Left ventricle myocardium inferior (tissue), 1 donor: ENCODE measurements at regions not wholly inside any gene's neighbourhood (a gene's known extent, or its start where the extent isn't known, plus 50 kb on each side); places are given as distances from the start of the nearest gene placed in this dataset.

Experiments used
- DNase-seq: peaks from one replicate; pipeline ENCODE4 v3.0.0-alpha.2; 2020
- H3K27ac ChIP-seq: fragments of 200-600 bp; replicated peaks from 2 replicates; pipeline ENCODE4 v1.8.0; 2021
- H3K27me3 ChIP-seq: fragments of 200-600 bp; 2 replicates; pipeline ENCODE4 v1.8.0; 2021; ENCODE audit warnings: low read depth
- H3K36me3 ChIP-seq: fragments of 200-600 bp; 2 replicates; pipeline ENCODE4 v1.8.0; 2021
- H3K4me1 ChIP-seq: fragments of 200-600 bp; 2 replicates; pipeline ENCODE4 v1.8.0; 2021
- H3K4me3 ChIP-seq: fragments of 200-600 bp; 2 replicates; pipeline ENCODE4 v1.8.0; 2021; ENCODE audit warnings: mild to moderate bottlenecking, moderate library complexity
- H3K9me3 ChIP-seq: fragments of 200-600 bp; replicated peaks from 2 replicates; pipeline ENCODE4 v1.8.0; 2021
- CTCF ChIP-seq: fragments of 200-600 bp; IDR thresholded peaks from 2 replicates; pipeline ENCODE4 v1.8.0; 2021; ENCODE audit warnings: antibody characterized with exemption, mild to moderate bottlenecking, borderline replicate concordance
- intact Hi-C: fragments of 100-400 bp; cut with micrococcal nuclease; formaldehyde crosslinking; loops from one replicate; pipeline ENCODE4 v1.11.0; 2022
- donor health status: DM: no; HTN: yes; CAD: no; lungs with severe emphysema.

- Histone ChIP-seq H3K36me3 (no peaks in the 10 kb centered on the region), H3K27me3 (no peaks in the 10 kb centered on the region), H3K9me3 (no peaks in the 10 kb centered on the region), H3K4me3 (no peak overlapping the region), H3K4me1 (no peaks in the 10 kb centered on the region), H3K27ac (no peak overlapping the region)
- intact Hi-C loops, result no loop called here
- TF ChIP-seq CTCF, result no peak
- no peak for DNase-seq
These were observed 119.0 kb upstream of the SLC38A4 start for GRCh38 chr12:46944771-46945170.

DNA sequence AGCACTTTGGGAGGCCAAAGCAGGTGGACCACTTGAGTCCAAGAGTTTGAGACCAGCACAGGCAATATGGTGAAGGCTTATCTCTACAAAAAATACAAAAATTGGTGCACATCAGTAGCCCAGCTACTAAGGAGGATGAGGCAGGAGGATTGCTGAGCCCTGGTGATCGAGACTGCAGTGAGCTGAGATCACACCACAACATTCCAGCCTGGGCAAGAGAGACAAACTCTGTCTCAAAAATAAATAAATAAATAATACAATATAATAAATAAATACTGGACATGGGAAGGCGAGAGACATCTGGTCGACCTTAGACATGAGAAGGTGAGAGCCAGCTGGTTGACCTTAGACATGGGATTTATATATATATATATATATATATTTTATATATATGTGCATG lies 119.8 kb upstream of the SLC38A4 start:
- H3K27ac ChIP-seq, result no peak overlapping the region
- intact Hi-C loops, result no loop called here
- no peak for DNase-seq

DNA sequence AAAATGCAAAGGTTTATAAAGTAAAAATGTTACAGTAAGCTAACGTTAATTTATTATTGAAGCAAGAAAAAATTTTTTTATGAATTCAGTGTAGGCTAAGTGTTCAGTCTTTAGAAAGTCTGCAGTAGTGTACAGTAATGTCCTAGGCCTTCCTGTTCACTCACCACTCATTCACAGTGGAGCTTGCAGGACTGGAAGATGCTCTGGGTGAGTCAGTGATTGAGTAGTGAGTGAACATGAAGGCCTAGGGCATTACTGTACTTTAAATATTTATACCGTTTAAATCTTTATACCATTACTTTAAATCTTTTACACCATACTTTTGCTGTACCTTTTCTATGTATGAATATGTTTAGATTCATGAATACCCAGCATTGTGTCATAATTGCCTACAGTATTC lies 120.3 kb upstream of the SLC38A4 start:
- no peak for TF ChIP-seq CTCF
- H3K4me1 ChIP-seq, result no peaks in the 10 kb centered on the region
- H3K9me3 ChIP-seq, result no peaks in the 10 kb centered on the region
- no peaks in the 10 kb centered on the region for H3K36me3 ChIP-seq
- no peaks in the 10 kb centered on the region for H3K27me3 ChIP-seq
- intact Hi-C loops, result no loop called here
- DNase-seq, result no peak
- H3K4me3 ChIP-seq, result no peak overlapping the region
- H3K27ac ChIP-seq, result no peak overlapping the region

More for the DNA sequence above, 119.8 kb upstream of the SLC38A4 start:
- no peaks in the 10 kb centered on the region for H3K9me3 ChIP-seq
- no peak overlapping the region for H3K4me3 ChIP-seq
- H3K27me3 ChIP-seq, result no peaks in the 10 kb centered on the region
- H3K4me1 ChIP-seq, result no peaks in the 10 kb centered on the region
- H3K36me3 ChIP-seq, result no peaks in the 10 kb centered on the region
- no peak for TF ChIP-seq CTCF

DNA sequence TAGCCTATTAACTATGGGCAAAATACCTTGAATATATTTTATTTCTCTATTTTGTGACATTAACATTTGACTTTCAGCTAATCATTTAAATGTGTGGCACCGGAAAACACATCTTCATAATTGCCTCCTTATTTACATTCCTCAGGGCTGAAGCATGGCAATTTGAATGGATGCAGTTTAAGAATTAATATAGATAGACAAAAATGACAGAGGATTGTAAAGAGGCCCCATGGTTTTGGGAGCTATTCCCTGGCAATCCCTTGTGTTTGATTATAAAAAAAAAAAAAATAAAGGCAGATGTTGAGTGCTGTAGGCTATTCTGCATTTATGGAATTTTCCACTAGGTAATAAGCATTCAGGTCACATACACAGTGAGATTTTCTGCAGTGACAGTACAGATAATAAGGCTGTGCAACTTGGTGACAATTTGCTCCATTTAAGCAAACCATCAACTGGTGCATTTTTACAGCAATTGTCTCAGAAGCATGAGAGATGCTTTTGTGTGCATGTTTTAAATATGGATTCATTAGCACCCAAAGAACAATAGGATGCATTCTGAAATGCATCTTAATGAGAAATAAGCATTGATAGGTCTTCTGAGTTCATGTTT lies 123.2 kb upstream of the SLC38A4 start:
- TF ChIP-seq CTCF, result no peak
- Histone ChIP-seq H3K27me3 (no peaks in the 10 kb centered on the region), H3K4me3 (no peak overlapping the region), H3K9me3 (no peaks in the 10 kb centered on the region), H3K27ac (no peak overlapping the region), H3K4me1 (no peaks in the 10 kb centered on the region), H3K36me3 (no peaks in the 10 kb centered on the region)
- DNase-seq, result no peak
- intact Hi-C loops, result no loop called here

- Histone ChIP-seq H3K9me3 (no peaks in the 10 kb centered on the region), H3K36me3 (no peaks in the 10 kb centered on the region), H3K27ac (no peak overlapping the region), H3K4me1 (no peaks in the 10 kb centered on the region), H3K27me3 (no peaks in the 10 kb centered on the region), H3K4me3 (no peak overlapping the region)
- intact Hi-C loops, result no loop called here
- DNase-seq, result no peak
- no peak for TF ChIP-seq CTCF
These were observed 124.3 kb upstream of the SLC38A4 start for GRCh38 chr12:46950094-46950493.
